ENCODE measurements at regions not wholly inside any gene's neighbourhood (a gene's known extent, or its start where the extent isn't known, plus 50 kb on each side); places are given as distances from the start of the nearest gene placed in this dataset.
"Not testable (repeated sequence)": the region's sequence is repeated elsewhere in the genome, so short reads cannot be mapped to it uniquely, and the experiment has no call there.

DNA sequence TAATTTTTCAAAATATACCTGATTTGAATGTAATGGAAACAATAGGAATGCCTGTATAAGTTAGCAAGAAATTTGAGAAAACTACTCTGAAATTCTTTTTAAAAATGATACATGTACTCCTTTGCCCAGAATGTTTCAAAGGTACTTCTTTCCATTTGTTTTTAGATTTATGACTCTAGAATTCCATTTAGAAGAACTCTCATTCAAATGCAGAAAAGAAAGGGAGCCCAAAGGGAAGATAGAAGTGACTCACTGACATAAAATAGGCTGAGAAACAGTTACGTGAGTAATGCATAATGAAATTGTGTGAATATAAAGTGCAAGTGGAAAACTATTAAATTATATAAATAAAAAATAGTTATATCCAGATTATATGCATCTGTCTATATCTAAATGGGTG is 926.3 kb downstream of the TAF11L14 start:
- DNase-seq (ENCODE audit: low spot score) = no peak

DNA sequence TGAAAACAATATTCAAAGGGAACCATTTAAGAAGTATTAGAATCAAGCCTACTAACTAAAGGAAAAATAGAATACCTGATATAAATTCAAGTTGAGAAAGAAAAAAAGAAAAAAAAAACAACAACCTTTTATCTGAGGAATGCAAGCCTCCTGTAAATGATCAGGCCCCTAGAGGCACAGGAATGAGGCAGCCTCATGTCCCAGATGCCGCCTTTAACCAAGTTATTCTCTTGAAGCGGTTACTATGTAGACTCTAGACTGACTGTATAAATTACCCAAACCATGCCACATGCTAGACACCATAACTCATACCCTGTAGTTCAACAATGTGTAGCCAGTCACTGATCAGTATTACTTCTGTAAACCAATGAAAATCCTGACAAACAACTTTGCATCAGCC is 929.6 kb downstream of the TAF11L14 start:
- DNase-seq (ENCODE audit: low spot score) = no peak

DNA sequence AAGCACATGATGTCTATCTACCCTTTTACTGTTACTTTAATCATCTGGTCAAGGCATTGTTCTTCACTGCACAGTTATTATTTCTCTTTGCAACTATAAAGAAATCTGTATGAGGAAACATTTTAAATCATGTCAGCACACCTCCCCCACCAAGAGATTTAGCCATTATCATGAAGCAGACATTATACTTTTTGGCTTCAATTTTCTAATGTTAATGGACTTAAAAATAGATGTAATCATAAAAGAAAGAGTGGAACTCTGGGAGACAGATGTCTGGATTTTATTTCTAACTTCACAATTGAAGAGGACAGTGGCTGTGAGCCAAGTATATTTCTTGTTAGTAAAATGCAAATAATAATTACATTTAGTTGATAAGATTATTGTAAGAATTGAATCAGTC is 932.4 kb downstream of the TAF11L14 start:
- no peak for DNase-seq (ENCODE audit: low spot score)

DNA sequence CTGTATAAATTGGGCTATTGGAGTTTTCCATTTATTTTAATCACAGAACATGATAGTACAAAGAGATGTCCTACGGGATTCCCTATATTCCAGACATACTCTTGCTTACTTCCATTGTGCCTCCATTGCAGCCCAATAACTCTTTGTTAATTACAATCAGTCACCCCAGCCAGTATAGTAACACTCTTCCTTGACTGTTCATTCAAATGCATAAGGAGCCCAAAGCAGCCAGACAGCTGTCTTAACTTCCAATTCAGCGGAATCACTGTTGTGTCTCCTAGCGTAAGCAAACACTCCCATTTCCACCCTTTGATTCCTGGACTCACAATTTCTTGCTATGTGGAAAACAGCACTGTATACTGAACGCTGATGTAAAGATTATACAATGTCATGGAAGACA is 942.3 kb downstream of the TAF11L14 start:
- no peak for DNase-seq (ENCODE audit: low spot score)

DNA sequence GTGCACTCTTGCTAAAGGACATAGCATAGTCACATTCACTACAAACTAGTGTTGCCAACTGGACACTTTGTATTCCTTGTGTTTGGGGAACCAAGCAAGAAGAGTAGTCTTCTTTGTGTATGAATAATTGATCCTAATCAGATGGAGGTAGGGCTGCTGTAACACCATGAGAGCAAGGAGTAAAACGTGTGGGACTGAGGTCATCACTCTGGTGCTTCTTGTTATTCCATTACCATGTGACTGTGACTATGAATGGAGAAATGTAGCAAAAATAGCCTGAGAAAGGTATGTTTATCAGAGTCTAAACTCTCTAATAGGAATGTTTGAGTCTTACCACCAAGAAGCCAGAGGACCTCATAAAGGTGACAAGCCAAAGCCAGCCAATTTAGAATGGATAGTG is 966.9 kb downstream of the TAF11L14 start:
- no peak for DNase-seq (ENCODE audit: low spot score)

DNA sequence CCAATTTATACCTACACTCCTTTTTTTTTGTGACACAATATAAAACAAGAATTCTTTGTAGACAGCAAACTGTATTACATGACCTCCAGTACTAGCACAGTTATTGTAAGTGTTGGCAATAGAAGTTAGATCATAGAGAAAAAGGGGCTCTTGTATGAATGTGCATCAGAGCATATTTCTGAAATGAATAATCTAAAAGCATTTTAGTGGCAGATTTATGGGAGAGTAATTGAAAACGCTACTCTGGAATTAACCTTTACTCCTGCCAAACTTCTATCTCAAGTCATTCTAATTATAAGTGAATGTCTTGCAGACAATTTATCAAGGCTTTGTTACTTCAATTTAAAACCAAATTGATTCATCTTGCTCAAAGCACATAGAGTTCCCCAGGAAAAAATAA is 968.1 kb downstream of the TAF11L14 start:
- DNase-seq (ENCODE audit: low spot score) = no peak

DNA sequence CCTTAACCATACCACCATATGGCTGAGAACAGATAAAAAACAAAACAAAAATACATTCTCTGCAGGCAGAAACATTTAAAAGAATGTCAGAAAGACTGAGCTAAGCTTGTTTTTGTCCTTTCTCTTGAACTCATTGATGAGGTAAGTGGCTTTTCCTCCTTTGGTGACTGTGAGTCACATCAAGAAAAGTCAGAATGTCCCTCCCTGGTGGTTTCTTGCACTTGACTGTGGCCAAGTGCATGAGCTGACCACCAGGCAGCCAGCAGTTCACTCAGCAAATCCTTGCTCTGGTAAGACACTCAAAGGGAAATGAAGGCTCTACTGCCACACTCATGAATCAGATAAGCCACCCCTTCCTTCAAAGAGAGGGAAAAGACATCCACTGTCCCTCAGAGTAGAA is 970.9 kb downstream of the TAF11L14 start:
- no peak for DNase-seq (ENCODE audit: low spot score)

DNA sequence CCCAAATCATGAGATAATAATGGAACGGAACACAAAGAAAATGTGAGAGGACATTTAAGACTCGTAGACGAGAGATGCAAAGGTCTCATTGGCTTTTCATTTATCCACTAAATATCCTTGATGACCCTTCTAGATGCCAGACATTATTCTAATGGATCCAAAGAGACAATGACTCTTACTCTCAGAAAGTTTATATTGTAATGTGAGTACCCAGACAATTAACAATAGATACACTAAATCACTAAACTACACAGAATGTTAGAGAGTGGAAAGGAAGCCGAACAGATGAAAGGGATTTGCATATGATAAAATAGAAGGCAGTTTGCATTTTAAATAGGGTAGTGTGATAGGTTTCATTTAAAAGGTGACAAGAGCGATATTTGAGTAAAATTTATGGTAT is 973.3 kb downstream of the TAF11L14 start:
- no peak for DNase-seq (ENCODE audit: low spot score)

DNA sequence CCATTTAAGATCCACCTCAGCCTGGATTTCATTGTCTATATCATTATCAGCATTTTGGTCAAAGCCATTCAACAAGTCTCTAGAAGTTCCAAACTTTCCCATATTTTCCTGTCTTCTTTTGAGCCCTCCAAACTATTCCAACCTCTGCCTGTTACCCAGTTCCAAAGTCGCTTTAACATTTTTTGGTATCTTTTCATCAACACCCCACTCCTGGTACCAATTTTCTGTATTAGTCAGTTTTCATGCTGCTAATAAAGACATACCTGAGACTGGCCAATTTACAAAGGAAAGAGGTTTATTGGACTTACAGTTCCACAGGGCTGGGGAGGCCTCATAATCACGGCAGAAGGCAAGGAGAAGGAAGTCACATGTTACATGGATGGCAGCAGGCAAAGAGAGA is 982.9 kb downstream of the TAF11L14 start:
- not testable (repeated sequence) for DNase-seq (ENCODE audit: low spot score)

DNA sequence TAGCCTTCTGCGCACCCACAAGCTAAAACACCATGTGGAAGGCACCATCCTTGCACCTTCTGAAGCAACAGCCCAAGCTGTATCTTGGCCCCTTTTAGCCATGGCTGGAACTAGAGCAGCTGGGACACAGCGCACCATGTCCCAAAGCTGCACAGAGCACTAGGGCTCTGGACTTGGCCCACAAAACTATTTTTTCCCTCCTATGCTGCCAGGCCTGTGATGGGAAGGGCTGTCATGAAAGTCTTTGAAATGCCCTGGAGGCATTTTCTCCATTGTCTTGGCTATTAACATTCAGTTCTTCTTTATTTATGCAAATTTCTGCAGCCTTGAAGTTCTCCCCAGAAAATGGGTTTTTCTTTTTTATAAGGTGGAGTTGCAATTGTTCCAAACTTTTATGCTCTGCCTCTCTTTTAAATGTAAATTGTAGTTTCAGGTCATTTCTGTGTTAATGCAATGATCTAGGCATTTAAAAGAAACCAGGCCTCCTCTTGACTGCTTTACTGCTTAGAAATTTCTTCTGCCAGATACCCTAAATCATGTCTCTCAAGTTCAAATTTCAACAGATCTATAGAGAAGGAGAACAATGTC is 996.3 kb downstream of the TAF11L14 start:
- no peak for DNase-seq (ENCODE audit: low spot score)

DNA sequence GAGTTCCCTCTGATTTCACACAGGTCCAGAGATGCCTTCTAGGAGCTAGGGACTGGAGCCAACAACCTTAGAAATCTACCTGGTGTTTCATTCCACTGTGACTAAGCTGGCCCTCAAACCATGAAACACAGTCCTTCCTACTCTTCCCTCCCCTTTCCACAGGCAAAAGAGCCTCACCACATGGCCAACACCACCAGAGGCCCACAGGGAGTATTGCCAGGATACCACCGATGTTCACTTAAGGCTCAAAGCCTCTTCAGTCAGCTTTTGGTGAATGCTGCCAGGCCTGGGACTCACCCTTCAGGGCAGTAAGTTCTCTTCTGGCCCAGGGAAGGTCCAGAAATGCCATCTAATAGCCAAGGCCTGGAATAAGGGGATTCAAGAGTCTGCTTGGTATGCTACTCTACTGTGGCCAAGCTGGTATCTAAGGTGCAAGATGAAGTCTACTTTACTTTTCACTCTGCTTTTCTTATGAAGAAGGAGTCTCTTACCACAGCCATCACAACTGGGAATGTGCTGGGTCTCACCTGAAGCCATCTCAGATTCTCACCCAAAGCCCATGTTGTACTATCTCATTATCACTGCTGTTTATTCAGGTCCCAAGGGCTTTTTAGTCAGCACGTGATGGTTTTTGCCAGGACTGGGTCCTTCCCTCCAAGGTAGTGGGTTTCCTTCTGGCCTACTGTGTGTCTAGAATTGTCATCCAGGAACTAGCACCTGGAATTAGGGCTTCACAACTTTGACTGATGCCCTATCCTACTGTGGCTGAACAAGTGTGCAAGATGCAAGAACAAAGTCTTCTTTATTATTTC is 1018.4 kb downstream of the TAF11L14 start:
- DNase-seq (ENCODE audit: low spot score) = no peak

DNA sequence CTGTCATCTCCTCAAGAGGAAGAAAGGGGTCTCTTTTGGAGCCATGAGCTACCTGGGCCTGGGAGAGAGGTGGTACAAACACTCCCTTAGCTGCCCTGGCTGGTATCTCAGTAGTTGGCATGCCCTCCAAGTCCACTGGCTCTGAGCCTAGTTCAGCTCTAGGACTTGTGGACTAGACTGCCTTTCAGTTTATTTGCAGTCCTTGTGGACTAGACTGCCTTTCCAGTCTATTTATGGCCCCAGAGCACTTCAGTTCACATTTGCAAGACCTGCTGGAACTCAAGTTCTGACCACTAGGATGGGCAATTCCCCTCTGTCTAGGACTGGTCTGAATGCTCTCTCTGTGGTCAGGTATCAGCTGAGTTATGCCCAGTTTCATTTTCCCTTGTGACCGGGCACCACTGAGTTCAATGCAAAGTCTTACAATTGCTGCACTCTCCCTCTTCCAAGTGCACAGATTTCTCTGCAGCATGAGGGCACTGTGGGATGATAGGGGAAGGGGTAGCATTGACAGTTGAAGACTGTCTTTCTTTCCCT is 1019.0 kb downstream of the TAF11L14 start:
- no peak for DNase-seq (ENCODE audit: low spot score)

DNA sequence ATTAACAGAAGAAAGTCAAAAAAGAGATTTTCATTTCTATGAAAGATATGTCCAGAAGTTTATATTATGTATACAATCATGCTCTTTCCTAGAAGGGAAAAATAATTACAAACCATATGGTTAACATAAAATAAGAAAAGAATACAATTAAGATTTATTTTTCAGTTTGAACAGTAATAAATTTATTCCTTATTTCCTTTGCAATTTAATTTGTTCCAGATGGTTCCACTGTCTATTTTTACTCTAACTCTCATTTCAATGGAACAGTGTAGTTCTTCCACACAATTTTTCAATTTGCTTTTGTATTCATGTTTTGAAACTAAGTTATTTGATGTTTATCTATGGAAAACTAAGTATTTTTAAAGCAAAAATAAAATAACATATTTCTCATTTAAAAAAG is 1026.3 kb downstream of the TAF11L14 start:
- no peak for DNase-seq (ENCODE audit: low spot score)

DNA sequence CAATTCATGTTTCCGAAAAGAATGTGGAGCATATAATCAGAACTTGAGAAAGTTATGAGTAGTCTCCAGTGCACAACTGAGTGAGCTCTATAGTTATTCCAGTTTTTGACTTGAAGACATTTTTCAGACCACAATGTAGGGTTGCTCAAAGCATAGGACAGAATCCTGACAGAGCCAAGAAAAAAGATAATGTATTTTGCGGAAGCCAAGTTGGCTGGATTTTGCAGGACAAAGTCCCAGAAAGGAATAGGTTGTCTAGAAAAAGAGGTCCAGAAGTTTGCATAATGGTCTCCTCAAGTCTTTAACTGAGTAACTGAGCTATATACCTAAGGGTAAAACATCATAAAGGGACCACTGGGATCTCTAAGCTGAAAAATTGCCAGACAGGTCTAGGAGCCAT is 1028.0 kb downstream of the TAF11L14 start:
- no peak for DNase-seq (ENCODE audit: low spot score)

DNA sequence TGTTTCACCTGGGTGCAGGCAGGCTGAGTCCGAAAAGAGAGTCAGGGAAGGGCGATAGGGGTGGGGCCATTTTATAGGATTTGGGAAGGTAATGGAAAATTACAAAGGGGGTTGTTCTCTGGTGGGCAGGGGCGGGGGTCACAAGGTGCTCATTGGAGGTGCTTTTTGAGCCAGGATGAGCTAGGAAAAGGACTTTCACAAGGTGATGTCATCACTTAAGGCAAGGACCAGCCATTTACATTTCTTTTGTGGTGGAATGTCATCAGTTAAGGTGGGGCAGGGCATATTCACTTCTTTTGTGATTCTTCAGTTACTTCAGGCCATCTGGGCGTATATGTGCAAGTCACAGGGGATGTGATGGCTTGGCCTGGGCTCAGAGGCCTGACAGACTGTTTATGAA is 1040.0 kb downstream of the TAF11L14 start:
- not testable (repeated sequence) for DNase-seq (ENCODE audit: low spot score)

DNA sequence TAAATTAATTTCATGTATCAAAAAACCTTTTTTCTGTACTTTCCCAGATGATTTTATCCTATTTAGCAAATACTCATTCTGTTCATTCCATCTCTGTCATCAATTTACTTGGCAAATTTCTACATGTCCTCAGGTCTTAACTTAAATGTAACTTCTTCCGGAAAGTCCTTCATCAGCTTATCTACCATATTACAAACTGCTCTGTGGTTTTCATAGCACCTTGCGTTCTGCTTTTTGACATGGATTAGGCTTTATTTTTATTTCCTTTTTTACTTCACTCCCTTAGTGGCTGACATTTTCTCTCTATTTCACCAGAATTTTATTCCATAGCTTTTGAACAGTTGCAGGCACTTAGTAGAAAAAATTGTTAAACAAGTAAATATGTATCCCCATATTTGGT is 1040.8 kb downstream of the TAF11L14 start:
- DNase-seq (ENCODE audit: low spot score) = no peak

DNA sequence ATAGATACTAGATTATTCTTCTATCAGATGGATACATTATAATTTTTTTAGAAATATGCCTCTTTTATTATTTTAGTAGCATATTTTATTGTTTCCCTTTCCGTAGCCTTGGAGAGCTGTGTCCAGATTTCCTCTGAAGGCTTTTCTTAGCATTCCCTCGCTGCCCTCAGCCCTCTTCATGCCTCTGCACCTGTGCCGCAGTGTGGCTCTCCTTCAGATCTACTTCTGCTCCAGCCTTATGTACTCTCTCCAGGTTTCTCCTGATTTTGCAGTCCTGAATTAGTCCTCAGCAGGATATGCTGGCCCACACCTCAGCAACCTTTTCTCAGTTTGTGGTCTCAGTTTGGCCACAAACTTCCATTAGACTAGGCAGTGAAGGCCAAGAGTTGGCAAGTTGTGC is 1052.0 kb downstream of the TAF11L14 start:
- DNase-seq (ENCODE audit: low spot score) = no peak

DNA sequence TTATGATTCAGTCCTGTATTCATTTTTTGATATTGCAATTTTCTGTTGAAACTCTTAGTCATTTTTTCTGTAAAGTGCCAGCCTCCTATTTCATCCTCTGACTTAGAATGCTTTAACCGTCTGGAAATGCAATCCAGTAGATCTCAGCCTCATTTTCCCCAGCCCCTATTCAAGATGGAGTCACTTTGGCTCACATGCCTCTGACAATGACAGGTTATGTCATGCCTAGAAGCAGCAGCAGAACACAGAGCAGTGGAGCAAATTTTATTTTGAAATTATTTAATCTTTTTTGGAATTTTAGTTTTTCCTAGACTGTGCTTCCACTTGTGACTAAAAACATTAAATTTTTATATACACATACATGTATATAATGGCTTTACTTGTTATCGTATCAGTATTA is 1053.2 kb downstream of the TAF11L14 start:
- DNase-seq (ENCODE audit: low spot score) = no peak

DNA sequence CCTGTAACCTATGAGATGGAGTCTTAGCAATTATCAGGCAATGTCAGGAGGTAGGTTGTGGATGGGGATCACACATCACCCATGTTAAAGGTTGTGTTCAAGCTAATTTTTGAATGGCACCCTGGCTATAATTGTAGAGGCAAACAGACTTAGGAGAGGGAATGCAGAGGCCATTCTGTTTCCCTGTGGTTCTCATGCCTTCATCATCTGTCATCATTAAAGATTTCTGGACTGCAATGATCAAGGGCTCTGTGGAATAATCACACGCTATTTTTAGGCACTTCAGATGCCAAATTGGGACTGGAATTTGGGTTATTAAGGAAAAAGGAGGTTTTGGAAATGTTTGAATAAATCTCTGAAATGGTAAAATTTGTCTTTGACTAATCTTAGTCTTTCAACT is 1065.4 kb downstream of the TAF11L14 start:
- DNase-seq (ENCODE audit: low spot score) = no peak

DNA sequence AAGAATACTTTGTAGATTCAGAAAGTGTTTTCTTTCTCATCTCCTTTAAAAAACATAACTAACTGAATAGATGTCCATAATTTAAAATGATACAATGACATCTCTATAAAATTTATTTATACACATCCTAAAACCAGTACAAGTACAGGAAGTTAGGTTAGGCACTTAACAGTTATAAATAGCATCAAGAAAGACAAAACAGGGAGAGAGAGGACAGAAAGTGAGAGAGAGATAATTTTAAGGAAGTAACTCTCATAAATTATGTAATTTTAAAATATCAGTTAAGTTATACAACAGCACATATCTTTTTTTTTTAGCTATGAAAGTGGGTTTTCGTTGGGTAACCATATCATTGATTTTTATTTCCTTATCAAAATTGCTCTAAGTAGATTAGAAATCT is 1068.6 kb downstream of the TAF11L14 start:
- DNase-seq (ENCODE audit: low spot score) = no peak

DNA sequence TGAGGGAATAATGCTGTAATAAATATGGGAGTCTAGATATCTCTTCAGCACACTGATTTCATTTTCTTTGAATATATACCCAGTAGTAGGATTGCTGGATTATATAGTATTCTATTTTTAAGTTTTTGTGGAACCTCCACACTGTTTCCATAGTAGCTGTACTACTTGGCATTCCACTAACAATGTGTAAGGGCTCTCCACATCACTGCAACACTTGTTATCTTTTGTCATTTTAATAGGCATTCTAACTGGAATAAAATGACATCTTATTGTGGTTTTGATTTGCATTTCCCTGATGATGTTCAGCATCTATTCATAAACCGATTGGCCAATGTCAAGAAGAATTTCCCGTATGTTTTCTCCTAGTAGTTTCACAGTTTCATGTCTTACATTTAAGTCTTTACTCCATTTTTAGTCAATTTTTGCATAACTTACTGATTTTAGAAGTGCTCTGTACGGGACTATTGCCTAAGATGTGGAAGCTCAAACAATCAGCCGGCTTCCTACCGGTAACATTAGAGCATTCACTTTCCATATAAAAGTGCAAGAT is 1078.8 kb downstream of the TAF11L14 start:
- no peak for DNase-seq (ENCODE audit: low spot score)

DNA sequence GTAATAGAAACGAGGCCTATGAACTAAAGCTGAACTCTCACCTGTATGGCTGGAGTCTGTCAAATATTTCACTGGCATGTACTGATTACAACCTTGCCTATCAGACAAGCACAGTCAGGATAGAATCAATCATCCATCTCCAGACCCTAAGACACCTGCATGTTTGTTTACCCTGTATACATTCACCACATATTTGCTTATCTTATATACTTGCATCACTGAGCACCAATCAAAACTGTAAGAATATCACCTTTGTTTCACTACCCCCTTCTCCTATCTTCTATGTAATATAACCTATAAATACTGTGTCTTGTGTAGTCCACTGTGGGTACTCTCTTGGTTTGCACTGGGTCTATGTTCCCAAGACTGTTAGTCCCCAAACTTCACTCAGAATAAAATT is 1085.7 kb downstream of the TAF11L14 start:
- DNase-seq (ENCODE audit: low spot score) = no peak

Data from HuH-7.5 (cell line).